ENCODE measurements at regions not wholly inside any gene's neighbourhood (a gene's known extent, or its start where the extent isn't known, plus 50 kb on each side); places are given as distances from the start of the nearest gene placed in this dataset.

DNA sequence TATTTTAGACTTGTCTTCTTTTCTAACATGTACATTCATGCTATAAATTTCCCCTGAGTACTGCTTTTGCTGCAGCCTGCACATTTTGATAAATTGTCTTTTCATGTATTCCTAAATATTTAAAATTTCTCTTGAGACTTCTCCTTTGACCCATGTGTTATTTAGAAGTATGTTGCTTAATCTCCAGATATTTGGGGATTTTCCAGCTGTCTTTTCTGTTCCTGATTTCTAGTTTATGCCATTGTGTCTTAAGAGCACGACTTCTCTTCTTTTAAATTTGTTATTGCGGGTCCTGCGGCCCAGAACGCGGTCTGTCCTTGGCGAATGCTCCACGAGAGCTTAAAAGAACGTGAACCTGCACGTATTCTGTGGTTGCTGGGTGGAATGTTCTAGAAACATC, 136.4 kb downstream of the KIF26A start:
- Histone ChIP-seq H3K4me3 (no peak overlapping the region), H3K9me2 (ENCODE audit: insufficient read depth) (no peaks in the 10 kb centered on the region), H3K27me3 (ENCODE audit: insufficient read depth, low read depth) (peaks cover 73% of the 10 kb centered on the region), H2AFZ (no peak overlapping the region), H3K4me2 (no peak overlapping the region), H3K36me3 (ENCODE audit: low read depth) (no peaks in the 10 kb centered on the region), H3K79me2 (ENCODE audit: low read depth) (no peaks in the 10 kb centered on the region), H3F3A (ENCODE audit: insufficient read depth, low read depth) (no peaks in the 10 kb centered on the region), H3K27ac (no peak overlapping the region), H4K20me1 (ENCODE audit: insufficient read depth) (no peaks in the 10 kb centered on the region), H3K9me3 (ENCODE audit: insufficient read depth, low read depth) (no peaks in the 10 kb centered on the region), H3K4me1 (replicated peaks; ENCODE audit: insufficient read depth) (no peaks in the 10 kb centered on the region)
- DNase-seq = no peak
- intact Hi-C loops (cut with micrococcal nuclease; ENCODE audit: unreplicated experiment) = no loop called here
- no peak for TF ChIP-seq EZH2 (IDR thresholded peaks at IDR 0.05; ENCODE audit: low read depth)
- TF ChIP-seq, protein P1, sequence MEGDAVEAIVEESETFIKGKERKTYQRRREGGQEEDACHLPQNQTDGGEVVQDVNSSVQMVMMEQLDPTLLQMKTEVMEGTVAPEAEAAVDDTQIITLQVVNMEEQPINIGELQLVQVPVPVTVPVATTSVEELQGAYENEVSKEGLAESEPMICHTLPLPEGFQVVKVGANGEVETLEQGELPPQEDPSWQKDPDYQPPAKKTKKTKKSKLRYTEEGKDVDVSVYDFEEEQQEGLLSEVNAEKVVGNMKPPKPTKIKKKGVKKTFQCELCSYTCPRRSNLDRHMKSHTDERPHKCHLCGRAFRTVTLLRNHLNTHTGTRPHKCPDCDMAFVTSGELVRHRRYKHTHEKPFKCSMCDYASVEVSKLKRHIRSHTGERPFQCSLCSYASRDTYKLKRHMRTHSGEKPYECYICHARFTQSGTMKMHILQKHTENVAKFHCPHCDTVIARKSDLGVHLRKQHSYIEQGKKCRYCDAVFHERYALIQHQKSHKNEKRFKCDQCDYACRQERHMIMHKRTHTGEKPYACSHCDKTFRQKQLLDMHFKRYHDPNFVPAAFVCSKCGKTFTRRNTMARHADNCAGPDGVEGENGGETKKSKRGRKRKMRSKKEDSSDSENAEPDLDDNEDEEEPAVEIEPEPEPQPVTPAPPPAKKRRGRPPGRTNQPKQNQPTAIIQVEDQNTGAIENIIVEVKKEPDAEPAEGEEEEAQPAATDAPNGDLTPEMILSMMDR (conservative IDR thresholded peaks at IDR 0.05) = no peak
- CTCF ChIA-PET = no interaction called here
- no TSS peak for BruUV-seq (replicated peaks)
- POLR2A ChIA-PET (ENCODE audit: unreplicated experiment) = no interaction called here

DNA sequence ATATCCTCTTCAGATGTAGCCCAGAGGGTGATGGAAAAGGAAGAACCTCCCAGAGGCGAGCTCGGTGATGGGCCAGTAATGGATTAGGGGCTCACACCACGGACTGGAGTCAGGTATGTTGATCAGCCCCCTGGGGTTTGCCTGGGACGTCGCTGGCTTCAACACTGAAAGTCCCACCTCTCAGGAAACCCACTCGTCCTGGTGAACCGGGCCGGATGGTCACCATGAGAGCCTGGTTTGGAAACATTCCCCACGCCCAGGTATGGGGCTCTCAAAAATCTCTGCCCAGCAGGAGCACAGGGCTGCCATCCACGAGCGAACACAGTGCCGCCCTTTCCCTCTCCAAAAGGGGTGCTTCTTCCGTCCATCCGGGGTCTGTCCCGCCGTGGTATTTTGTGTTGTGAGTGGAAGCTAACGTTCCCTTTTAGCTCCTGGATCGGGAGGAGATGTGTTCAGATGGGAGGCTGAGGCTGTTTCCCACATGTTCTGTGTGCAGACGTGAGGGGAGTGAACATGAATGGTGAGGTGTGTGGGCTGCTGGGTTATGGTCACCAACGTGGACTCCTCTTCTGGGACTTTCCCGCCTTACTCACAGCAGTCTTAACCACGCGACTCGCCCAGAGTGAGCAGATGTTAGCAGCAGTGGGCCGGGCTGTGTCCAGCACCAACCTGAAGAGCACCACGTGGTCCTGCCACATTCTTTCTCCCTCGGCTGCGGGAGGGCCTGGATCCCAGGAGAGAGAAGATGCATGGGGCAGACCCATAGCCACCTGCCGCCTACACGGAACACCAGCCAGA, 139.2 kb downstream of the KIF26A start:
- DNase-seq = no peak
- H2AFZ ChIP-seq = no peak overlapping the region
- no peaks in the 10 kb centered on the region for H3K79me2 ChIP-seq (ENCODE audit: low read depth)
- no peaks in the 10 kb centered on the region for H3K36me3 ChIP-seq (ENCODE audit: low read depth)
- CTCF ChIA-PET = no interaction called here
- H3K4me2 ChIP-seq = no peak overlapping the region
- TF ChIP-seq EZH2 (IDR thresholded peaks at IDR 0.05; ENCODE audit: low read depth) = no peak
- TF ChIP-seq, protein P1 (conservative IDR thresholded peaks at IDR 0.05) = no peak
- no peaks in the 10 kb centered on the region for H4K20me1 ChIP-seq (ENCODE audit: insufficient read depth)
- POLR2A ChIA-PET (ENCODE audit: unreplicated experiment) = no interaction called here
- no peak overlapping the region for H3K4me3 ChIP-seq
- H3K27ac ChIP-seq = no peak overlapping the region
- no peaks in the 10 kb centered on the region for H3F3A ChIP-seq (ENCODE audit: insufficient read depth, low read depth)
- no peaks in the 10 kb centered on the region for H3K9me2 ChIP-seq (ENCODE audit: insufficient read depth)
- H3K9me3 ChIP-seq (ENCODE audit: insufficient read depth, low read depth) = no peaks in the 10 kb centered on the region
- intact Hi-C loops (cut with micrococcal nuclease; ENCODE audit: unreplicated experiment) = no loop called here
- no TSS peak for BruUV-seq (replicated peaks)
- peaks cover 85% of the 10 kb centered on the region for H3K27me3 ChIP-seq (ENCODE audit: insufficient read depth, low read depth)
- H3K4me1 ChIP-seq (replicated peaks; ENCODE audit: insufficient read depth) = no peaks in the 10 kb centered on the region

DNA sequence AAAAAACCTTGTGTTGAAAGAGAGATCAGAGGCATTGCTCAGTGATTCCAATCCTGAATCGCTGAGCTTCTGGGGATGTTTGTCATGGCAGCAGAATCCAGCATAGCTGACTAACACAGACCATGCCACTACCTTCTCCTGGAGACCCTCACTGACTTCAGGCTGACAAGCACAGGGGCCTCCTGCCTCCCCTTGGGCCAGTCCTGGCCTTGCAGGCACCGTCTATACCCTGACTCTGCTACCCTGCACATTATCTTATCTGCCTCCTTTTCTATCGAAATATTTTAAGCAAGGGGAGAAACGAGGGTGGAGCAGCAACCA, 139.8 kb downstream of the KIF26A start:
- H3F3A ChIP-seq (ENCODE audit: insufficient read depth, low read depth) = no peaks in the 10 kb centered on the region
- POLR2A ChIA-PET (ENCODE audit: unreplicated experiment) = no interaction called here
- no peaks in the 10 kb centered on the region for H4K20me1 ChIP-seq (ENCODE audit: insufficient read depth)
- TF ChIP-seq EZH2 (IDR thresholded peaks at IDR 0.05; ENCODE audit: low read depth) = no peak
- TF ChIP-seq, protein P1 (conservative IDR thresholded peaks at IDR 0.05) = no peak
- H3K9me2 ChIP-seq (ENCODE audit: insufficient read depth) = no peaks in the 10 kb centered on the region
- H3K27me3 ChIP-seq (ENCODE audit: insufficient read depth, low read depth) = peaks cover 85% of the 10 kb centered on the region
- no peak overlapping the region for H3K27ac ChIP-seq
- H3K36me3 ChIP-seq (ENCODE audit: low read depth) = no peaks in the 10 kb centered on the region
- H3K79me2 ChIP-seq (ENCODE audit: low read depth) = no peaks in the 10 kb centered on the region
- CTCF ChIA-PET = no interaction called here
- no peak overlapping the region for H3K4me3 ChIP-seq
- intact Hi-C loops (cut with micrococcal nuclease; ENCODE audit: unreplicated experiment) = no loop called here
- no peak overlapping the region for H3K4me2 ChIP-seq
- no peak for DNase-seq
- H3K4me1 ChIP-seq (replicated peaks; ENCODE audit: insufficient read depth) = no peaks in the 10 kb centered on the region
- no TSS peak for BruUV-seq (replicated peaks)
- no peaks in the 10 kb centered on the region for H3K9me3 ChIP-seq (ENCODE audit: insufficient read depth, low read depth)
- H2AFZ ChIP-seq = no peak overlapping the region
